H1 (cell line): ENCODE measurements at regions not wholly inside any gene's neighbourhood (a gene's known extent, or its start where the extent isn't known, plus 50 kb on each side); places are given as distances from the start of the nearest gene placed in this dataset.

Source experiments
- CTCF ChIA-PET: fragments of 300-600 bp; sonication (Branson Sonifier 250); formaldehyde crosslinking; loops from one replicate; lab custom pipeline; 2021; ENCODE audit not compliant: partially characterized antibody; lab: Charles Lee
- POLR2A ChIA-PET: fragments of 300-600 bp; sonication (Branson Sonifier 250); formaldehyde crosslinking; loops from one replicate; lab custom pipeline; 2021; ENCODE audit warnings: inconsistent platforms; ENCODE audit not compliant: partially characterized antibody; lab: Charles Lee
- DNase-seq, 2 experiments: peaks; one replicate each; pipeline versions ENCODE4 v3.0.0 to v3.0.0-alpha.2; 2010 to 2022; ENCODE audit warnings: low spot score in 2 of 2, low read depth in 1 of 2, mixed read lengths in 1 of 2
- FAIRE-seq: peaks from 2 replicates; lab custom pipeline; 2011; peaks lifted over from hg19 to GRCh38; lab: Jason Lieb, UNC
- H2AFZ ChIP-seq: 2 replicates; pipeline ENCODE4 v1.8.1; 2012; ENCODE audit warnings: low read length, inconsistent platforms
- H2AK5ac ChIP-seq: 2 replicates; pipeline ENCODE4 v1.6.1; 2013; ENCODE audit warnings: low read depth, low read length
- H2BK120ac ChIP-seq: replicated peaks from 2 replicates; pipeline ENCODE3; 2013; ENCODE audit warnings: low read depth, low read length, inconsistent platforms
- H2BK12ac ChIP-seq: 2 replicates; pipeline ENCODE4 v1.6.1; 2013; ENCODE audit warnings: low read depth, low read length
- H2BK15ac ChIP-seq: 2 replicates; pipeline ENCODE4 v1.6.1; 2013; ENCODE audit warnings: low read length
- H2BK20ac ChIP-seq: 2 replicates; pipeline ENCODE4 v1.6.1; 2013; ENCODE audit warnings: low read length
- H2BK5ac ChIP-seq: 2 replicates; pipeline ENCODE4 v1.6.1; 2013; ENCODE audit warnings: low read depth, low read length
- H3K14ac ChIP-seq: 2 replicates; pipeline ENCODE4 v1.6.1; 2013; ENCODE audit warnings: inconsistent platforms; ENCODE audit not compliant: insufficient read length
- H3K18ac ChIP-seq: 2 replicates; pipeline ENCODE4 v1.6.1; 2013; ENCODE audit warnings: low read length; ENCODE audit errors: extremely low read depth
- H3K23ac ChIP-seq: 2 replicates; pipeline ENCODE4 v1.6.1; 2013; ENCODE audit warnings: inconsistent platforms; ENCODE audit not compliant: insufficient read length
- H3K23me2 ChIP-seq: 2 replicates; pipeline ENCODE4 v1.6.1; 2013; ENCODE audit warnings: low read depth, low read length
- H3K27ac ChIP-seq: 2 replicates; pipeline ENCODE4 v1.6.1; 2011; ENCODE audit warnings: low read depth, low read length, inconsistent platforms
- H3K27me3 ChIP-seq, 4 experiments: replicated peaks in 1 of 4; 1 replicate in 1 of 4; 2 replicates in 3 of 4; pipeline versions ENCODE4 v1.6.1 to v1.8.1; 2011 to 2013; ENCODE audit warnings: low read length in 3 of 4, mild to moderate bottlenecking in 3 of 4, inconsistent platforms in 2 of 4, mixed read lengths in 2 of 4, moderate library complexity in 1 of 4; ENCODE audit not compliant: control insufficient read depth in 3 of 4, insufficient read depth in 3 of 4; ENCODE audit errors: extremely low read depth in 1 of 4
- H3K36me3 ChIP-seq, 4 experiments: 2 replicates each; pipeline versions ENCODE4 v1.6.1 to v1.8.1; 2011 to 2013; ENCODE audit warnings: mild to moderate bottlenecking in 4 of 4, low read length in 3 of 4, moderate library complexity in 2 of 4, control low read depth in 1 of 4, inconsistent platforms in 1 of 4; ENCODE audit not compliant: insufficient read depth in 4 of 4, control insufficient read depth in 2 of 4
- H3K4ac ChIP-seq: replicated peaks from 2 replicates; pipeline ENCODE3; 2013; ENCODE audit warnings: low read length, low read depth, mixed read lengths, inconsistent platforms; ENCODE audit not compliant: insufficient read length
- H3K4me1 ChIP-seq, 4 experiments: replicated peaks in 1 of 4; 1 replicate in 1 of 4; 2 replicates in 3 of 4; pipeline versions ENCODE4 v1.6.1 to v1.8.1; 2011 to 2013; ENCODE audit warnings: low read length in 3 of 4, inconsistent platforms in 2 of 4, mixed read lengths in 1 of 4; ENCODE audit not compliant: insufficient read depth in 4 of 4, control insufficient read depth in 3 of 4
- H3K4me2 ChIP-seq, 2 experiments: 2 replicates each; pipeline versions ENCODE4 v1.6.1 to v1.8.1; 2011 to 2013; ENCODE audit warnings: low read depth in 2 of 2, low read length in 2 of 2, control low read depth in 1 of 2, inconsistent platforms in 1 of 2, mild to moderate bottlenecking in 1 of 2; ENCODE audit not compliant: insufficient read depth in 1 of 2
- H3K4me3 ChIP-seq, 4 experiments: fragments of 200-600, 300-600 bp in 1 of 4; sonication (generic), shearing (Covaris generic), sonication (Bioruptor Twin) in 1 of 4; 2 replicates each; pipeline versions ENCODE4 v1.5.1 to v1.8.1; 2011 to 2016; ENCODE audit warnings: low read length in 4 of 4, low read depth in 3 of 4, control low read depth in 2 of 4, inconsistent platforms in 2 of 4, mild to moderate bottlenecking in 2 of 4, mixed read lengths in 1 of 4, moderate library complexity in 1 of 4; ENCODE audit not compliant: insufficient read depth in 2 of 4; ENCODE audit errors: extremely low read depth in 1 of 4
- H3K56ac ChIP-seq: replicated peaks from 2 replicates; pipeline ENCODE3; 2013; ENCODE audit warnings: low read depth, mild to moderate bottlenecking, mixed read lengths, low read length, inconsistent platforms; ENCODE audit not compliant: insufficient read length
- H3K79me1 ChIP-seq: 2 replicates; pipeline ENCODE4 v1.6.1; 2013; ENCODE audit warnings: low read depth, low read length, control low read depth
- H3K79me2 ChIP-seq, 2 experiments: 2 replicates each; pipeline versions ENCODE4 v1.6.1 to v1.8.1; 2012 to 2013; ENCODE audit warnings: low read length in 2 of 2, mild to moderate bottlenecking in 2 of 2, inconsistent platforms in 1 of 2; ENCODE audit not compliant: insufficient read depth in 2 of 2, control insufficient read depth in 1 of 2
- H3K9ac ChIP-seq, 4 experiments: replicated peaks in 1 of 4; 1 replicate in 1 of 4; 2 replicates in 3 of 4; pipeline versions ENCODE4 v1.6.1 to v1.8.1; 2011 to 2013; ENCODE audit warnings: low read depth in 3 of 4, low read length in 3 of 4, control low read depth in 2 of 4, mild to moderate bottlenecking in 2 of 4, moderate library complexity in 2 of 4, inconsistent platforms in 1 of 4; ENCODE audit errors: extremely low read depth in 1 of 4
- H3K9me3 ChIP-seq, 2 experiments: 2 replicates each; pipeline versions ENCODE4 v1.6.1 to v1.8.1; 2012 to 2013; ENCODE audit warnings: mild to moderate bottlenecking in 2 of 2, moderate library complexity in 2 of 2, control low read depth in 1 of 2, inconsistent platforms in 1 of 2, low read depth in 1 of 2, low read length in 1 of 2, mixed read lengths in 1 of 2; ENCODE audit not compliant: insufficient read depth in 2 of 2
- H4K20me1 ChIP-seq, 2 experiments: replicated peaks in 1 of 2; 2 replicates each; pipeline versions ENCODE3 to v1.8.1; 2011 to 2013; ENCODE audit warnings: inconsistent platforms in 2 of 2, low read length in 2 of 2, mild to moderate bottlenecking in 1 of 2; ENCODE audit not compliant: insufficient read depth in 2 of 2, control insufficient read depth in 1 of 2
- H4K5ac ChIP-seq: 2 replicates; pipeline ENCODE4 v1.6.1; 2013; ENCODE audit warnings: low read length, low read depth, mixed read lengths, inconsistent platforms; ENCODE audit not compliant: insufficient read length
- H4K8ac ChIP-seq: 2 replicates; pipeline ENCODE4 v1.8.0; 2013; ENCODE audit warnings: mild to moderate bottlenecking, moderate library complexity, low read length, inconsistent platforms; ENCODE audit not compliant: insufficient read depth; ENCODE audit errors: extremely low read depth
- H4K91ac ChIP-seq: replicated peaks from 2 replicates; pipeline ENCODE3; 2013; ENCODE audit warnings: low read length, mixed read lengths, inconsistent platforms; ENCODE audit not compliant: insufficient read length
- ASH2L ChIP-seq: fragments of 200-600, 300-600 bp; sonication (generic); IDR thresholded peaks from one replicate; pipeline ENCODE4 v1.7.1; 2017; ENCODE audit warnings: low read length
- CREB1 ChIP-seq: IDR thresholded peaks from 2 replicates; pipeline ENCODE4 v1.6.1; 2012; ENCODE audit warnings: inconsistent platforms
- GABPA ChIP-seq: IDR thresholded peaks from 2 replicates; pipeline ENCODE4 v1.6.1; 2011; ENCODE audit warnings: mild to moderate bottlenecking, low read length, moderate library complexity, borderline replicate concordance; ENCODE audit not compliant: insufficient read depth
- KDM1A ChIP-seq: fragments of 200-600, 300-600 bp; sonication (generic); IDR thresholded peaks from 2 replicates; pipeline ENCODE4 v1.7.1; 2016; ENCODE audit warnings: mild to moderate bottlenecking, low read length, borderline replicate concordance
- RFX5 ChIP-seq: IDR thresholded peaks from 2 replicates; pipeline ENCODE4 v1.6.1; 2011; ENCODE audit warnings: low read depth, low read length, improper control_type of control experiment, borderline replicate concordance
- SIN3A ChIP-seq, 2 experiments: IDR thresholded peaks in 1 of 2; conservative IDR thresholded peaks in 1 of 2; 2 replicates each; pipeline ENCODE4 v1.6.1; 2011 to 2012; ENCODE audit warnings: low read length in 2 of 2, improper control_type of control experiment in 1 of 2, low read depth in 1 of 2, mild to moderate bottlenecking in 1 of 2
- SIX5 ChIP-seq: IDR thresholded peaks from 2 replicates; pipeline ENCODE4 v1.6.1; 2011; ENCODE audit warnings: mild to moderate bottlenecking, low read depth, low read length
- SUZ12 ChIP-seq: fragments of 200-600 bp; sonication (generic); IDR thresholded peaks from 2 replicates; pipeline ENCODE4 v1.6.1; 2012; ENCODE audit warnings: mild to moderate bottlenecking, inconsistent platforms, low read length, moderate library complexity, mixed read lengths
- TCF12 ChIP-seq: IDR thresholded peaks from 2 replicates; pipeline ENCODE4 v1.6.1; 2011; ENCODE audit warnings: low read depth, mild to moderate bottlenecking, low read length
- YY1 ChIP-seq: IDR thresholded peaks from 2 replicates; pipeline ENCODE4 v1.6.1; 2011; ENCODE audit warnings: low read depth, mild to moderate bottlenecking, low read length
- ZNF274 ChIP-seq: IDR thresholded peaks from 2 replicates; pipeline ENCODE4 v1.7.0; 2012; ENCODE audit warnings: low read length, borderline replicate concordance; ENCODE audit errors: extremely low read depth
- WGBS, 2 experiments: shearing (Covaris generic) in 1 of 2; methylation state at CpG; one replicate each; pipeline versions ENCODE4 v1.1.6 to v1.1.7; 2013 to 2015; ENCODE audit warnings: low lambda C conversion rate in 2 of 2, mixed read lengths in 2 of 2, inconsistent platforms in 1 of 2, low coverage in 1 of 2, missing lambda C conversion rate in 1 of 2; ENCODE audit not compliant: insufficient replicate concordance in 2 of 2, insufficient coverage in 1 of 2, insufficient read length in 1 of 2; ENCODE audit errors: extremely low coverage in 1 of 2, missing lambda C conversion rate in 1 of 2; 5-methylcytosine and 5-hydroxymethylcytosine counted together

DNA sequence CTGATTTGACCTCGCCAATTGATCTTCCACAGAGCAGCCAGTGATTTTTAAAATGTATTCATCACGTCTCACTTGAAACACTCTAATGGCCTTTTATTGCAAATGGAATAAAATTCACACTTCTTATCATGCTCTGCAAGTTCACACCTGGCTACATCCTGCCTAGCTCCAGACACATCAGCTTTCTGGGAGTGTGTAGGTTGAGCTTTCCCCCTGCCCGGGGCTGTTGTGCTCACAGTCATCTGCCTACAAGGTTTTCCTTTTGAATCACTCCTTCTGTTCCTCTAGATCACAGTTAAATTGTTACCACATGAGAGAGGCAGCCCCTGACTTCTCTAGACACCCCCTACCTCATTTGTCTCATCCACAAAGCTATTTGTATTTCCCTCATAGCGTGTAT is 674.5 kb downstream of the PRELID2 start:
- peaks cover 1 to 17% (median 3%) of the 10 kb centered on the region in 4 experiments; a peak in 3 of 7 replicates for H3K27me3 ChIP-seq
- no peak overlapping the region for H2AFZ ChIP-seq
- H3K4me1 ChIP-seq: peaks cover 2 to 7% (median 4%) of the 10 kb centered on the region in 4 experiments; a peak in 3 of 7 replicates
- H3K36me3 ChIP-seq: no peaks in the 10 kb centered on the region
- no peak overlapping the region for H3K4me3 ChIP-seq
- H3K56ac ChIP-seq: no peak overlapping the region
- H2BK120ac ChIP-seq: no peak overlapping the region
- no peak overlapping the region for H3K9ac ChIP-seq
- no peak overlapping the region for H4K8ac ChIP-seq
- no peak overlapping the region for H2AK5ac ChIP-seq
- H3K79me1 ChIP-seq: no peaks in the 10 kb centered on the region
- POLR2A ChIA-PET: no interaction called here
- no peaks in the 10 kb centered on the region for H3K23me2 ChIP-seq
- H2BK12ac ChIP-seq: no peak overlapping the region
- no peak overlapping the region for H3K4me2 ChIP-seq
- no peak for TF ChIP-seq SUZ12
- TF ChIP-seq ASH2L: no peak
- TF ChIP-seq YY1: no peak
- TF ChIP-seq CREB1: no peak
- no peak for TF ChIP-seq RFX5
- TF ChIP-seq SIN3A (conservative IDR thresholded peaks at IDR 0.05 in 1 of 2, IDR thresholded peaks at IDR 0.05 in 1 of 2; ENCODE audit: low read depth in 1 of 2, low read length in 2 of 2): no peak
- TF ChIP-seq KDM1A: no peak
- no peak for TF ChIP-seq ZNF274
- no peak for TF ChIP-seq GABPA
- no peak for TF ChIP-seq TCF12
- TF ChIP-seq SIX5: no peak
- no peak overlapping the region for H2BK15ac ChIP-seq
- no peak overlapping the region for H3K23ac ChIP-seq
- H2BK20ac ChIP-seq: no peak overlapping the region
- FAIRE-seq (no peak), DNase-seq (no peak)
- H3K18ac ChIP-seq: no peak overlapping the region
- no peak overlapping the region for H2BK5ac ChIP-seq
- H3K9me3 ChIP-seq: no peaks in the 10 kb centered on the region
- H3K79me2 ChIP-seq: no peaks in the 10 kb centered on the region
- H3K27ac ChIP-seq: no peak overlapping the region
- H4K5ac ChIP-seq: no peak overlapping the region
- WGBS, 2 experiments: 88% methylated on average over 4 of the region's 4 CpGs; no CpG with 5 or more reads in 1 of the 2 experiments
- no peak overlapping the region for H3K4ac ChIP-seq
- no peaks in the 10 kb centered on the region for H4K20me1 ChIP-seq
- H3K14ac ChIP-seq: no peak overlapping the region
- H4K91ac ChIP-seq: no peak overlapping the region
- CTCF ChIA-PET: interaction anchor here (0.9 to 1.5 kb wide), 2 partner anchors 27 to 68 kb away, joined by 3 read pairs; no protein-coding TSS in a partner anchor
